ENCODE measurements at regions not wholly inside any gene's neighbourhood (a gene's known extent, or its start where the extent isn't known, plus 50 kb on each side); places are given as distances from the start of the nearest gene placed in this dataset.
A peak's percentile ranks its signal among the peaks of the same experiment; 100 is the strongest.
"Not testable (repeated sequence)": the region's sequence is repeated elsewhere in the genome, so short reads cannot be mapped to it uniquely, and the experiment has no call there.

DNA sequence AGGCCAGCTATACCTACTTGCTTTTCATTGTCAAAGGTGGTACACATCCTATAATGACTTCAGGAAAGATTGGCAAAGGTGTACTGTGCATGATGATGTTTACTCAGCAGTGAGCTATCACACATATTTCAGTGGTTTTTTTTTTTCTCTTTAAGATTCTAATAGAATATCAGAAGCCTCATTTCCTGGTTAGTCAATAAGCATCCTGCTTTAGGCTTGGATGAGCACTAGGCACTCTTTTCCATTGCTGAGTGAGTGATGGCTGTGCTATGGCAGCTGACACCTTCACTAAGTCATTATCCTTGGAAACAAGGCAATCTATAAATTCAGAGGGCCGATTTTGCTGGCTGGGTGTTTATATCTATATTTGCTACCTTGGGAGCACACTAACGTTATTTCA, 161.1 kb upstream of the RASSF8 start:
- Histone ChIP-seq H3K9me3 (ENCODE audit: control insufficient read depth in 2 of 2, insufficient read depth in 1 of 2, low read length in 1 of 2) (no peaks in the 10 kb centered on the region), H3K27me3 (ENCODE audit: control insufficient read depth in 2 of 2, insufficient read depth in 1 of 2, low read length in 1 of 2) (no peaks in the 10 kb centered on the region)
- 94% methylated on average over 2 of the region's 2 CpGs for WGBS

GRCh38 chr12:25797949-25798348, 160.5 kb upstream of the RASSF8 start:
- 95% methylated on average over 4 of the region's 4 CpGs for WGBS
- H3K27me3 ChIP-seq (ENCODE audit: control insufficient read depth in 2 of 2, insufficient read depth in 1 of 2, low read length in 1 of 2): no peaks in the 10 kb centered on the region
- H3K36me3 ChIP-seq (ENCODE audit: control insufficient read depth in 2 of 2, insufficient read depth in 2 of 2, low read length in 1 of 2): no peaks in the 10 kb centered on the region
- no peaks in the 10 kb centered on the region for H3K9me3 ChIP-seq (ENCODE audit: control insufficient read depth in 2 of 2, insufficient read depth in 1 of 2, low read length in 1 of 2)
- no peak overlapping the region for H3K4me3 ChIP-seq (ENCODE audit: low read length in 2 of 2)
- no peak for DNase-seq (ENCODE audit: low read depth in 6 of 9, low spot score in 9 of 9)
- H3K27ac ChIP-seq (ENCODE audit: low read depth in 1 of 2, low read length in 1 of 2): no peak overlapping the region
- no peaks in the 10 kb centered on the region for H3K4me1 ChIP-seq (ENCODE audit: control insufficient read depth in 2 of 2, insufficient read depth in 2 of 2, low read length in 2 of 2)

More for the DNA sequence above, 161.1 kb upstream of the RASSF8 start:
- Histone ChIP-seq H3K36me3 (ENCODE audit: control insufficient read depth in 2 of 2, insufficient read depth in 2 of 2, low read length in 1 of 2) (no peaks in the 10 kb centered on the region), H3K4me1 (ENCODE audit: control insufficient read depth in 2 of 2, insufficient read depth in 2 of 2, low read length in 2 of 2) (no peaks in the 10 kb centered on the region), H3K4me3 (ENCODE audit: low read length in 2 of 2) (no peak overlapping the region), H3K27ac (ENCODE audit: low read depth in 1 of 2, low read length in 1 of 2) (no peak overlapping the region)
- DNase-seq (ENCODE audit: low read depth in 6 of 9, low spot score in 9 of 9): no peak

DNA sequence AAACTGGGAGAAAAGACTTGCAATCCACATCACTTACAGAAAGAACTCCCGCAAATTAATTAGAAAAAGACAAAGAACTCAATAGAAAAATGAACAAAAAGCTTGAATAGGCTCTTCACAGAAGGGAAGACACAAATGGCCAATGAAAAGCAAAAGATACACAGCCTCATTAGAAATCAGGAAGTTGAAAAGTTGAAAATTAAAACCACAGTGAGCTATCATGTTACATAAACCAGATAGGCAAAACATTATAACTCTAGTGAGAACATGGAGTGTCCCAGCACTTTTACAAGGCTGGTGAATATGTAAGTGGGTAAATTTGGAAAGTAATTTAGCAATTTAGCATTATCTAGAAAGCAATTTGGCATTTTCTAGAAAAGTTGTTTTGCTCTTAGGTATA, 158.4 kb upstream of the RASSF8 start:
- no peak for DNase-seq (ENCODE audit: low read depth in 6 of 9, low spot score in 9 of 9)
- Histone ChIP-seq H3K4me3 (ENCODE audit: low read length in 2 of 2) (no peak overlapping the region), H3K4me1 (ENCODE audit: control insufficient read depth in 2 of 2, insufficient read depth in 2 of 2, low read length in 2 of 2) (no peaks in the 10 kb centered on the region), H3K27me3 (ENCODE audit: control insufficient read depth in 2 of 2, insufficient read depth in 1 of 2, low read length in 1 of 2) (no peaks in the 10 kb centered on the region), H3K9me3 (ENCODE audit: control insufficient read depth in 2 of 2, insufficient read depth in 1 of 2, low read length in 1 of 2) (no peaks in the 10 kb centered on the region), H3K27ac (ENCODE audit: low read depth in 1 of 2, low read length in 1 of 2) (no peak overlapping the region), H3K36me3 (ENCODE audit: control insufficient read depth in 2 of 2, insufficient read depth in 2 of 2, low read length in 1 of 2) (no peaks in the 10 kb centered on the region)
- WGBS: 99% methylated on average over 1 of the region's 1 CpG

GRCh38 chr12:25801734-25802133, 156.7 kb upstream of the RASSF8 start:
- Histone ChIP-seq H3K4me1 (ENCODE audit: control insufficient read depth in 2 of 2, insufficient read depth in 2 of 2, low read length in 2 of 2) (no peaks in the 10 kb centered on the region), H3K27me3 (ENCODE audit: control insufficient read depth in 2 of 2, insufficient read depth in 1 of 2, low read length in 1 of 2) (no peaks in the 10 kb centered on the region), H3K36me3 (ENCODE audit: control insufficient read depth in 2 of 2, insufficient read depth in 2 of 2, low read length in 1 of 2) (no peaks in the 10 kb centered on the region), H3K9me3 (ENCODE audit: control insufficient read depth in 2 of 2, insufficient read depth in 1 of 2, low read length in 1 of 2) (no peaks in the 10 kb centered on the region), H3K27ac (ENCODE audit: low read depth in 1 of 2, low read length in 1 of 2) (no peak overlapping the region), H3K4me3 (ENCODE audit: low read length in 2 of 2) (no peak overlapping the region)
- 88% methylated on average over 1 of the region's 1 CpG for WGBS
- DNase-seq (ENCODE audit: low read depth in 6 of 9, low spot score in 9 of 9): no peak

DNA sequence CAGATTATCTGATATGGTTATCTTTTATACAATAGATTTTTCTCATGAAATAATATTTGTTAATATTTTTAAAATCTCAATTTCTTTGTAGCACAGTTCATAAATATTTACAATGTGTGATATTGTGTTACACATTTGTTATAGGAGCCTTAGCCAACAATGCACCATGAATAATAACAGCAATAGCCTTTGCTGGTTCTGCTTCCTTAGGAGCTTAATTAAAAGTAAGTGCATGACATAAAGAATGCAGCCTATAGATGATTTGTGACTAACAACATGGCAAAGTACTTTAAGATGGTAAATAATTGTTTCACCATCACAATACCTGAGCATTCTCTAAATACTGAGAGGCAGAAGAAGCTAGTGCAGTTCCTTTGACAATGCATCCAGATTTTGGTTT, 156.3 kb upstream of the RASSF8 start:
- no peaks in the 10 kb centered on the region for H3K27me3 ChIP-seq (ENCODE audit: control insufficient read depth in 2 of 2, insufficient read depth in 1 of 2, low read length in 1 of 2)
- no peaks in the 10 kb centered on the region for H3K4me1 ChIP-seq (ENCODE audit: control insufficient read depth in 2 of 2, insufficient read depth in 2 of 2, low read length in 2 of 2)
- no peak overlapping the region for H3K27ac ChIP-seq (ENCODE audit: low read depth in 1 of 2, low read length in 1 of 2)
- H3K4me3 ChIP-seq (ENCODE audit: low read length in 2 of 2): no peak overlapping the region
- no peak for DNase-seq (ENCODE audit: low read depth in 6 of 9, low spot score in 9 of 9)
- no peaks in the 10 kb centered on the region for H3K36me3 ChIP-seq (ENCODE audit: control insufficient read depth in 2 of 2, insufficient read depth in 2 of 2, low read length in 1 of 2)
- no peaks in the 10 kb centered on the region for H3K9me3 ChIP-seq (ENCODE audit: control insufficient read depth in 2 of 2, insufficient read depth in 1 of 2, low read length in 1 of 2)

GRCh38 chr12:25803029-25803664, 155.3 kb upstream of the RASSF8 start:
- H3K9me3 ChIP-seq (ENCODE audit: control insufficient read depth in 2 of 2, insufficient read depth in 1 of 2, low read length in 1 of 2); DNase-seq (ENCODE audit: low read depth in 6 of 9, low spot score in 9 of 9); H3K27ac ChIP-seq (ENCODE audit: low read depth in 1 of 2, low read length in 1 of 2); H3K4me3 ChIP-seq (ENCODE audit: low read length in 2 of 2); H3K36me3 ChIP-seq (ENCODE audit: control insufficient read depth in 2 of 2, insufficient read depth in 2 of 2, low read length in 1 of 2); H3K27me3 ChIP-seq (ENCODE audit: control insufficient read depth in 2 of 2, insufficient read depth in 1 of 2, low read length in 1 of 2); H3K4me1 ChIP-seq (ENCODE audit: control insufficient read depth in 2 of 2, insufficient read depth in 2 of 2, low read length in 2 of 2): not testable (repeated sequence)
- 98% methylated on average over 13 of the region's 13 CpGs for WGBS

DNA sequence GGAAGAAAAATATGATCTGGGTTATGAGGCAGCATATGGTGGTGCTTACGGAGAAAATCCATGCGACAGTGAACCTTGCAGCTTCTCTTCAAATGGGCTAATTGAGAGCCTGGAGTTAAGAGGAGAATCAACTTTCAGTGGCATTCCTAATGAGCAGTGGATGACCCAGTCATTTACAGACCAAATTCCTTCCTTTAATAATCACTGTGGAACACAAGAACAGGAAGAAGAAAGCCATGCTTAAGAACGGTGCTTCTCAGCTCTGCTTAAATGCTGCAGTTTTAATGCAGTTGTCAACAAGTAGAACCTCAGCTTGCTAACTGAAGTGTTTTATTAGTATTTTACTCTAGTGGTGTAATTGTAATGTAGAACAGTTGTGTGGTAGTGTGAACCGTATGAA, 154.2 kb upstream of the RASSF8 start:
- not testable (repeated sequence) for H3K4me3 ChIP-seq (ENCODE audit: low read length in 2 of 2); DNase-seq (ENCODE audit: low read depth in 6 of 9, low spot score in 9 of 9); H3K27me3 ChIP-seq (ENCODE audit: control insufficient read depth in 2 of 2, insufficient read depth in 1 of 2, low read length in 1 of 2); H3K9me3 ChIP-seq (ENCODE audit: control insufficient read depth in 2 of 2, insufficient read depth in 1 of 2, low read length in 1 of 2); H3K27ac ChIP-seq (ENCODE audit: low read depth in 1 of 2, low read length in 1 of 2); H3K4me1 ChIP-seq (ENCODE audit: control insufficient read depth in 2 of 2, insufficient read depth in 2 of 2, low read length in 2 of 2); H3K36me3 ChIP-seq (ENCODE audit: control insufficient read depth in 2 of 2, insufficient read depth in 2 of 2, low read length in 1 of 2)
- WGBS: 79% methylated on average over 4 of the region's 4 CpGs

DNA sequence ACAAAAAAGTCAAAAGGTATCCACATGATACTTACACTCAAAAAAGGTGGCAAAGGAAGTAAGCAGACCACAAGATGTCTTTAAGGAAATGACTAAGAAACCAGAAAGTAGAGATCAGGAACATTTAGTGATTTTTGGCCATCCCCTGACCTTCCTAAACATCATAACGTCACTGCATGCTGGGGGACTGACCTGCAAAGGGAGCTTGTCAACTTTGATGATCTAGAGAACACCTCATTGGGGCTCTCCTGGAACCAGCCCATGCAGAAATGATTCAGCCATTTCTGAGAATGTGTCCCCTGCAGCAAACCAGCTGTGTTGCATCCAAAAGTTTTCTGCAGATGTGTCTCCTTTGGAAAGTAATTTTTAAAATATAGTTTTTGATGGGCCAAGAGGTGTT, 152.2 kb upstream of the RASSF8 start:
- WGBS: 4% methylated on average over 1 of the region's 1 CpG

DNA sequence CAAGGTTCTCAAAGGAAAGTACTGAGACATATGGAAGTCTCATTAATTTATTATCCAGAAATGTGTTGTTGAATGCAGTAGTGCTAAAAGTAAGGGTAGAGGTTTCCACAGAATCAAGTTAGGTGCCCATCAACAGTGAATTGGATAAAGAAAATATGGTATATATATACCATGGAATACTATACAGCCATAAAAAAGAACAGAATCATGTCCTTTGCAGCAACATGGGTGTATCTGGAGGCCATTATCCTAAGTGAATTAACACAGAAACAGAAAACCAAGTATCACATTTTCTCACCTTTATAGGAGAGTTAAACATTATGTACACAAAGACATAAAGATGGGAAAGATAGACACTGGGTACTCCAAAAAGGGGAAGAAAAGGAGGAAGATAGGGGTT, 149.9 kb upstream of the RASSF8 start:
- no peaks in the 10 kb centered on the region for H3K36me3 ChIP-seq (ENCODE audit: control insufficient read depth in 2 of 2, insufficient read depth in 2 of 2, low read length in 1 of 2)
- H3K4me1 ChIP-seq (ENCODE audit: control insufficient read depth in 2 of 2, insufficient read depth in 2 of 2, low read length in 2 of 2): no peaks in the 10 kb centered on the region
- H3K4me3 ChIP-seq (ENCODE audit: low read length in 2 of 2): no peak overlapping the region
- H3K9me3 ChIP-seq (ENCODE audit: control insufficient read depth in 2 of 2, insufficient read depth in 1 of 2, low read length in 1 of 2): no peaks in the 10 kb centered on the region
- no peak for DNase-seq (ENCODE audit: low read depth in 6 of 9, low spot score in 9 of 9)
- no peaks in the 10 kb centered on the region for H3K27me3 ChIP-seq (ENCODE audit: control insufficient read depth in 2 of 2, insufficient read depth in 1 of 2, low read length in 1 of 2)
- no peak overlapping the region for H3K27ac ChIP-seq (ENCODE audit: low read depth in 1 of 2, low read length in 1 of 2)

More for the DNA sequence above, 152.2 kb upstream of the RASSF8 start:
- H3K9me3 ChIP-seq (ENCODE audit: control insufficient read depth in 2 of 2, insufficient read depth in 1 of 2, low read length in 1 of 2): no peaks in the 10 kb centered on the region
- H3K27ac ChIP-seq (ENCODE audit: low read depth in 1 of 2, low read length in 1 of 2): no peak overlapping the region
- no peak overlapping the region for H3K4me3 ChIP-seq (ENCODE audit: low read length in 2 of 2)
- DNase-seq (ENCODE audit: low read depth in 6 of 9, low spot score in 9 of 9): peak in 1 of 9 donors; percentile 16
- H3K4me1 ChIP-seq (ENCODE audit: control insufficient read depth in 2 of 2, insufficient read depth in 2 of 2, low read length in 2 of 2): no peaks in the 10 kb centered on the region
- H3K36me3 ChIP-seq (ENCODE audit: control insufficient read depth in 2 of 2, insufficient read depth in 2 of 2, low read length in 1 of 2): no peaks in the 10 kb centered on the region
- no peaks in the 10 kb centered on the region for H3K27me3 ChIP-seq (ENCODE audit: control insufficient read depth in 2 of 2, insufficient read depth in 1 of 2, low read length in 1 of 2)

DNA sequence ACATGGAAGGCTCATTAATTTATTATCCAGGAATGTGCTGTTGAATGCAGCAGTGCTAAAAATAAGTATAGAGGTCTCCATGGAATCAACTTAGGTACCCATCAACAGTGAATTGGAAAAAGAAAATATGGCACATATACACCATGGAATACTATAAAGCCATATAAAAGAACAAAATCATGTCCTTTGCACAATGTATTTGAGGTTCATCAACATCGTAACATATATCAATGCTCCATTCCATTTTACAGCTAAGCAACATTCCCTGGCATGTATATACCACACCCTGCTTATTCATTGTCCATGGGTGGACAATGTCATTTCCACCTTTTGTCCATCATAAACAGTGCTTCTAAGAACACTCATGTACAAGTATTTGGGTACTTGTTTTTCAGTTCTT, 147.8 kb upstream of the RASSF8 start:
- Histone ChIP-seq H3K4me3 (ENCODE audit: low read length in 2 of 2) (no peak overlapping the region), H3K36me3 (ENCODE audit: control insufficient read depth in 2 of 2, insufficient read depth in 2 of 2, low read length in 1 of 2) (no peaks in the 10 kb centered on the region), H3K9me3 (ENCODE audit: control insufficient read depth in 2 of 2, insufficient read depth in 1 of 2, low read length in 1 of 2) (no peaks in the 10 kb centered on the region), H3K27me3 (ENCODE audit: control insufficient read depth in 2 of 2, insufficient read depth in 1 of 2, low read length in 1 of 2) (no peaks in the 10 kb centered on the region), H3K27ac (ENCODE audit: low read depth in 1 of 2, low read length in 1 of 2) (no peak overlapping the region), H3K4me1 (ENCODE audit: control insufficient read depth in 2 of 2, insufficient read depth in 2 of 2, low read length in 2 of 2) (no peaks in the 10 kb centered on the region)
- DNase-seq (ENCODE audit: low read depth in 6 of 9, low spot score in 9 of 9): no peak
- 99% methylated on average over 1 of the region's 1 CpG for WGBS
